Kidney glomerular epithelial cell (primary cell): ENCODE measurements at regions not wholly inside any gene's neighbourhood (a gene's known extent, or its start where the extent isn't known, plus 50 kb on each side); places are given as distances from the start of the nearest gene placed in this dataset.
"Not testable (repeated sequence)": the region's sequence is repeated elsewhere in the genome, so short reads cannot be mapped to it uniquely, and the experiment has no call there.

Experiments used
- DNase-seq: peaks from one replicate; lab custom pipeline; 2025; lab: John Stamatoyannopoulos, UW

GRCh38 chr4:156396534-156396933 lies 442.9 kb upstream of the CTSO start:
- no peak for DNase-seq

- no peak for DNase-seq
These were observed 437.6 kb upstream of the CTSO start for GRCh38 chr4:156391325-156391653.

GRCh38 chr4:156390599-156391324 lies 437.1 kb upstream of the CTSO start:
- no peak for DNase-seq

- DNase-seq, result no peak
These were observed 435.2 kb upstream of the CTSO start for GRCh38 chr4:156388826-156389225.

DNA sequence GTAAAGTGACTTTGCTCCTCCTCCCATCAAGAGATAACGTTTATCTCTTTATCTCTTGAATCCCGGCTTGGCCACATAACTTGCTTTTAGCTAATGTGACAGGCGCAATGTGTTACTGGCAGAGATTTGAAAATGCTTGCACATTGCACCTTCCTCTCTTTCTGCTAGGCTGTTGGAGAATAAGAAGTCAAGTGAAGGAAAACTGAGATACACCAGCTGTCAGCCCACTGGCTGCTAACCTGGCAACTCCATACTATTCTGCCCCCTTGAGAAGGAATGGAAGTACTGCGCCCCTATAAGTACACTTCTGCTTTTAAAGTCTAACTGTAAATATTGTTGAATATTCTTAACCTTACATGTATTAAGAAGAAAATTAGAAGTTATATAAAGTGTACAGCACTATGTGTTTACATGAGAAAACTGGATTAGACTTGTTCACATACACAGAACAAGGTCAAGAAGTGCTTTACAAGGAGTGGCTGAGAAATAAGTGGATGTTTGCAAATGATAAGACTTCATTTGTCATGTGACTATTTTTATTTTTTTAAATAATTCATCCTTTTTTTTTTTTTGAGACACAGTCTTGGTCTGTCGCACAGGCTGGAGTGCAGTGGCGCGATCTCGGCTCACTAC lies 424.5 kb upstream of the CTSO start:
- no peak for DNase-seq

DNA sequence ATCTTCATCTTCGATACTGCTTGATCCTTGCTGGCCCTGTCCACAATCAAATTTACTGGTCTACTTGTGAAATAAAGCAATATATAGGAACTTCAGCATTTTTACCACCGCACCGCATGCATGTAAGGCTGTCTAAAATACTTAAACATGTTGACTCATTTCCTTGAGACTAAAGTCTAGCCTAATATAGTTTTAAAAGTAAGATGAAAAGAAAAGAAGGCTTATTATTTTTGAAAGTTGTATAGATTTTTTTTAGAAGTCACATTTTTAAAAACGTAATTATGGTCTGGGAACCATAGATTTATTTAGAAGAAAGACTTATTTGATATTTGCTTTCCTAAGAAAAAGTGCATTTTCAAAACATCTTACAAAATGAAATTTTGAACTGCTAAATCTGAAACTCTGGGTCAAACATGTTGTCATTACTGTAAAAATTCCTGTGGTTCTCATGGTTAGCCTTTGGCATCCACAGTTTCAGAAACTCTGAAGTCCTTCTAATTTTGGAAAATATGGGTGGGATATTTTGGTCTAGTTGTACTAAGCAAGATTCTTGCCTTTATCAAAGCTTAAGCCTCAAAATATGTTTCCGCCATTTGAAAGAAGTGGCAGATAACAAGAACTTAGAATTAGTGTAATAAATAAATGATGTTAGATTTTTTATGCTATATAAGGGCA lies 423.5 kb upstream of the CTSO start:
- no peak for DNase-seq

GRCh38 chr4:156374894-156375293 lies 421.2 kb upstream of the CTSO start:
- DNase-seq, result no peak

- DNase-seq, result no peak
These were observed 420.4 kb upstream of the CTSO start for GRCh38 chr4:156374069-156374468.

DNA sequence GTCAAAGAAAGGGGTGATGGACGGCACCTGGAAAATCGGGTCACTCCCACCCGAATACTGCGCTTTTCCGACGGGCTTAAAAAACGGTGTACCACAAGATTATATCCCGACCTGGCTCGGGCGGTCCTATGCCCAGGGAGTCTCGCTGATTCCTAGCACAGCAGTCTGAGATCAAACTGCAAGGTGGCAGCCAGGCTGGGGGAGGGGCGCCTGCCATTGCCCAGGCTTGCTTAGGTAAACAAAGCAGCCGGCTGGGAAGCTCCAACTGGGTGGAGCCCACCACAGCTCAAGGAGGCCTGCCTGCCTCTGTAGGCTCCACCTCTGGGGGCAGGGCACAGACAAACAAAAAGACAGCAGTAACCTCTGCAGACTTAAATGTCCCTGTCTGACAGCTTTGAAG lies 413.8 kb upstream of the CTSO start:
- DNase-seq, result not testable (repeated sequence)

DNA sequence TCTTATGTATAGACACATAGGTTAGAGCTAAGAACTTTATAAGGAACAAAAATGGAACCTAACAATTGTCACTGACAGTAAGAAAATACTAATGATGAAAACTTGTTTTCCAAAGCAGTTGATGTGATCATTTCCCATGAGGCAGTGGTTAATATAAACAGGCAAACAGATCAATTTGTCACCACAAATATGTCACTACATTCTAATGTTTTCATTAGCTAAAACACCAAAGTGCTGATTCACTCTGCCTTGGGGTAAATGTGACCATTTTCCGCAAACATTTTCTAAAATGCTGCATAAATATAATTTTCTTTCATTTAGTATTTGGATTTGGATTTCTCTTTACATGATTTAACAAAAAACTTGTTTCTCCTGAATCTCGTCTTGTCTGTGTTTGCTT lies 408.9 kb upstream of the CTSO start:
- DNase-seq, result no peak

DNA sequence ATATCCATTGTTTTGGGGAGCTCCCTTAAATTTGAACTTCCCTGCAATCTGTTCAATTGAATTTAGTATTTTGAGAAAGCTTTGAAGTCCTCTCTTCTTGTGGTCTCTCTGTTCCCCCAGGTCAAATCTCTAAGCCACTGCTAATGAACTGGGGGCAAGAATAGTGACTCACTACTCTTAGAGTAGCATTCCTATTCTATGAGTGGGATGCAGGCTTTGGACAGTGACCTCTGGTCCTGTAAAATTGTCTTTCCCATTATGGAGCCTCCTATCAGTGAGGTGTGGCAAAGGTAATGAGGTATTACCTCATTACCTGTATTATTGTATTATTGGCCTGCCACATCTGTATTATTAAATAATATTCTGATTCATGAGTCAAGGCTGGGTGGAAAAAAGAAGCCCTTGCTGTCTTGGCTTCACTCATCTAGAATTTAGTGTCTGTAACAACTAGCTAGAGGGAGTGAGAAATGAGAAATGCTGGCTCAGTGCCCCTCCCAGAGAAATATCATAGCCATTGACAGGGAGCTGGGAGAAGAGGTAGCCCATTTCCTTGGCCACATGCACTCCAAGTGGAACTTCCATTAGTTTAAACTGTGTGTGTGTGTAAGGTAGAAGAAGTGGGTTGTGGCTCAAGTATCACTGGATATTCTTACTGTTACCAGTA lies 393.9 kb upstream of the CTSO start:
- peak; percentile 59 for DNase-seq

DNA sequence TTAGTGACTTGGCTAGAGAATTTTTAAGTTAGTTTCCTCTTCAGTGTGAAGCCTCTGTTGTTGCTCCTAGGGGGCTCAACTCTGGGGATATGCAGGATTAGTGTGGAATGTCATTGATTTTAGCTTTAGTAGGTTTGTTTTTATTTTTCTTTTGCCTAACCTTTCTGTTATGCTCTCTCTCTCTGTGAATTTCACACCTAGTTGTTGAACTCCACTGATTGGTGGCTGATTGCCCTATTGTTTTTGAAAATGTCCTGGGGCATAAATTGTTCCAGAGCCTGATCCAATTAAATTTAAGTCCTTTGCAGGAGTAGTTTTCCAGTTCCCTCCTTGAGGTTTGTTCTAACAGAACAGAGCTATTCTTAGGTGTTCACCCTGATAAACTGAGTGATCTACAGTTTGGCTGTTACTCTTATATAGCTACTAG lies 393.3 kb upstream of the CTSO start:
- no peak for DNase-seq

GRCh38 chr4:156344397-156344796 lies 390.7 kb upstream of the CTSO start:
- no peak for DNase-seq

GRCh38 chr4:156336511-156336910 lies 382.8 kb upstream of the CTSO start:
- no peak for DNase-seq

- no peak for DNase-seq
These were observed 382.1 kb upstream of the CTSO start for GRCh38 chr4:156335721-156336120.

DNA sequence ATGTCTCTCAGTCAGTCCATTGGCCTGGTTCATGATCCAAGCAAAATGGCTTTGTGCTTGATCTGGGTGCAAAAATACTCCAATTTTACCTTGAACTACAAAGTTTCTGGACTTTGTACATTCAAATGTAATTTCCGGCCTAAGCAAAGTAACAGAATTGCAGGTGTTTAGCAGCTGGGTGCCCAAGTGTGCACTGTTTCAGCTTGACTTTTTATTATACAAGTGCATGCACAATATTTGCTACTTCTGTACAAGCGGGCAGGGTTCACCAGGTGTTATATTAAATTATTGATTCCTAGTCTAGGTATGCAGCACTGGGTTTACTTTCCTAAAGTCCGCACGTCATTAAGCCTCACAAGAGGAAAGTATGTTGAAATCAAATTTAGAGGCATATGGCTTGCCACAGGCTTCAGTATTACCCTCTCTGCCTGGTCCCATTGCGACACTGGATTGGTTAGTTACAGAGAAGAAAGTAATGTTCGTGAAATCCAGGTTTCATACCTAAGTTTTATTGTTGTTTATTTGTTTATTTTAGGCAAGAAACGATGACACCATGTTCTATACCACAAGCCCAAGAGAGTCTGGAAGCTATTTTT lies 376.9 kb upstream of the CTSO start:
- DNase-seq, result no peak

GRCh38 chr4:156329779-156330178 lies 376.1 kb upstream of the CTSO start:
- DNase-seq, result no peak

DNA sequence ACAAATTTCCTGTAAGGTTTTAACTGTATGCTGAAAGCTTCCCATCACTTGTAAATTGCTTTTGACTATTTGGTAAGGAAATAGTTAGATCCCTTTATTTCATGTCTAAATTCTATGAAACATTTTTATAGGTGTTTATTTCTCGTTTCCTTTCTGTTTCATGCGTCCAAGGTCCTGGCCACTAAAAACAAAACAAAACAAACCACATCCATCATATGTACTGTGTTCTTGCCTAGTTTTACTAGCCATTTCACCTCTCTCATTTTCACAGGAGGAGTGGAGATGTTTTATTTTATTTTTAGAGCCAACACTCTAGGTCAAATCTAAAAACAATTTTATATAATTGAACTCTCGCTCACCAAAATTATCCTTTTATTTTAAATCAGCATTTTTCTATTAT lies 375.2 kb upstream of the CTSO start:
- no peak for DNase-seq

- DNase-seq, result no peak
These were observed 372.6 kb upstream of the CTSO start for GRCh38 chr4:156326246-156326645.

- DNase-seq, result peak; percentile 77
These were observed 368.9 kb upstream of the CTSO start for GRCh38 chr4:156322592-156322991.

GRCh38 chr4:156321203-156321602 lies 367.5 kb upstream of the CTSO start:
- peak; percentile 77 for DNase-seq

GRCh38 chr4:156313497-156313896 lies 359.8 kb upstream of the CTSO start:
- DNase-seq, result no peak
